Astrocyte of the hippocampus (primary cell): ENCODE measurements at regions not wholly inside any gene's neighbourhood (a gene's known extent, or its start where the extent isn't known, plus 50 kb on each side); places are given as distances from the start of the nearest gene placed in this dataset.
"Not testable (repeated sequence)": the region's sequence is repeated elsewhere in the genome, so short reads cannot be mapped to it uniquely, and the experiment has no call there.

Experiments used
- DNase-seq: peaks from one replicate; pipeline ENCODE4 v3.0.0; 2011; ENCODE audit warnings: low read depth, low spot score

DNA sequence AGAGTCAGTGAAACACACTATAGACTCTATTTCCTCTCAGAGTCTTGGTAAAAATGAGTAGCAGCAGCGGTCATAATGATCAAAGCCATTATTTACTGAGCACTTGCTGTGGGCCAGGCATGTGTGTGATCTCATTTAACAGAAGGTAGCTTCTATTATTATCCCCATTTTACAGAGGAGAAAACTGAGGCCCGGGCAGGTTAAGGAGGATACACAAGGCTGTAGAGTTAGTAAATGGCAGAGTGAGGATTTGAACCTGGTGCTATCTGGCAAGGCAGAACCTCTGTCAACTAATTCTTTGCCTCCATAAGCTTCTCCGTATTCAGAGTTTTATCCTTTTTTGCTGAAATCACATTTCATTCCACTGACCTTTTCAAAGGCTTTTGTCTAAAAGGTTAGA is 122.2 kb upstream of the SALL4 start:
- no peak for DNase-seq

DNA sequence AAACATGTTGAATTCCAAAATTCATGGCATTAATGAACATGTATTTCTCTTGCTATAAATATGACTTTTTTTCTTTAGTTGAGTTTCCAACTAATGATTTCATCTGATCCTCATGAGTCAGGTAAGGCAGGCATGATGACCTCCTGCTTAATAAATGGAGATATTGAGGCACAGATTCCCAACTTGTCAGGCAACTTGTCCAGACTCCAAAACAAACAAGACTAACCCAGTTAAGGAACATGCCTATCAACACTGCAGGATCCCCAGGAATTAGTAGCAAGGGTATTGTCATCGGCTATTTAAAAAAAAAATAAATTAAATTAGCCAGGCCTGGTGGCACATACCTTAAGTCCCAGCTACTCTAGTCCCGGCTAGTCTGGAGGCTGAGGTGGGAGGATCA is 121.3 kb upstream of the SALL4 start:
- no peak for DNase-seq

DNA sequence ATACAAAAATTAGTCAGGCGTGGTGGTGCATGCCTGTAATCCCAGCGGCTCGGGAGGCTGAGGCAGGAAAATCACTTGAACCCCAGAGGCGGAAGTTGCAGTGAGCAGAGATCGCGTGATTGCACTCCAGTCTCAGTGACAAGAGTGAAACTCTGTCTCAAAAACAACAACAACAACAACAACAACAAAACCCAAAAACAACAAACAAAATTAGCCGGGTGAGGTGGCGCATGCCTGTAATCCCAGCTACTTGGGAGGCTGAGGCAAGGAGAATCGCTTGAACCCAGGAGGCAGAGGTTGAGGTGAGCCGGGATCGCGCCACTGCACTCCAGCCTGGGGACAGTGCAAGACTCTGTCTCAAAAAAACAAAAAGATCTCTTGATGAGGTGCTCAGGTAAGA is 120.5 kb upstream of the SALL4 start:
- not testable (repeated sequence) for DNase-seq

DNA sequence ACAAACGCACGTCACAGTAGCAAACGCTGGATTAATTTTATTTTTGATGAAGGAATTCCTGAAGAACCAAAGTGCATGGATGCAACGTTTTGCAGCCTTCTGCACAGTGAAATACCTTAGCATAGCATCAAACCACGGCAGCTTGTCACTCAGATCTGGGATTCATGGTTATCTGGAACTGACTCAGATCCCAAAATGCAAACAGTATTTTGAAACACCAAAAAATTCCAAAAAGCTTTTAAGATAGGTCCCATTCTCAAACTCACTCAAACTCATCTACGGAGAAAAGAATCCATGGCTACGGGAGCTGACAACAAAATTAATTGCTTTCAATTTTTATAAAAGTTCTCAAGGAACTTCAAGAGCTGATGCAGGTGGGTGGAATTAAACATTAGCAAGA is 116.2 kb upstream of the SALL4 start:
- DNase-seq = no peak

DNA sequence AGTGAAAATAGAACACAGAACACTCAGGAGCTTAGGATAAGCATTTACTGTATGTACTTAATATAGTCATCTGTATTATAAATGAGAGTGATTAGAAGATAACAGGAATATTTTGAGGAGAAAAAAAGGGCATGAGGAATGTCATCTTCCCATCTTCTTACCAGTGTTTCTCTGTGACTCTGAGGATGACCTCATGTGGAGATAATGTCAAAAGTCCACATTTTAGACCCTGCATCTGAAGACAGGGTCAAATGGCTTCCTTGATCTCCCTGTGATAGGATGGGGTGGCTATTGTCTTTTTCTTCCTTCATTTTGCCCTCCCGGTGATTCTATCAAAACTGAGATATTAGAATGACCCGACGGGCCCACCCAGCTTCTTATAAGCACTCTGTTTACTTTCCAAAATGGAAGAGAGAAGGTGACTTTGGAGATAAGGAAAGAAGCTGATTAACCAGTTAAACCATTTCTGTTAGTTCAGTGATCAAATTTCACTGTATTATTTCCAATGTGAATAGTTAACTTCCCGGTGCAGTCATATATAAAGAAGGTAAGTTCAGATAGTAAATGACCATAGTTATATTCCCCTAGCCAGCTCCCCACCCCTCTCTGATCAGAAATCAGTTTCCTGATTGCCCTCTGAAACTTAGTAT is 115.7 kb upstream of the SALL4 start:
- DNase-seq = no peak

DNA sequence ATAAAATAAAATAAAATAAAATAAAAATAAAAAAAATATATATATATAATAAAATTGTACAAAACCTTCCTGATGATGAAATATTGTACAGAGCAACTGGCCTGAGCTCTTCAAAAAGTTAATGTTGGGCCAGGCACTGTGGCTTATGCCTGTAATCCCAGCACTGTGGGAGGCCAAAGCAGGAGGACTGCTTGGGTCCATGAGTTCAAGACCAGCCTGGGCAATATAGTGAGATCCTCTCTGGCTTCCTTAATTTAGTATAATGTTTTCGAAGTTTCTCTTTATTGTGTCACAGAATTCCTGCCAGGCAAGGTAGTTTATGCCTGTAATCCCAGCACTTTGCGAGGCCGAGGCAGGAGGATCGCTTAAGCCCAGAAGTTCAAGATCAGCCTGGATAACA is 113.9 kb upstream of the SALL4 start:
- DNase-seq = no peak

DNA sequence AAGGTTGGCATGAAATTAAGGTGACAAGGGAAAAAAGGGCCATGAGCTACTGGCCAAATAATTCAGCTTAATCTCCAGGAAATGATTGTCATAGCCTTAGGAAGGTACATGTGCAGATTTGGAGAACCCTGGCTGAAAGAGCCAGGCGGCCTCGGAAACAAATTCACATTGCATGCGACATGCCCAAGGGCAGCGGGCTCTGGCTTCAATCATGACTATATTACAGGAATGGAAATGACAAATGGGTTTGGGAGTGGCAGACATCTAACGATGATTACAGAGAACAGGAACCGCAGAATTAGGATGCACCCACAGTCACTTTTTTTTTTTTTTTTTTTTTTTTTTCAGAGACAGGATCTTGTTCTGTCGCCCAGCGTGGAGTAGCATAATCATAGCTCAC is 112.4 kb upstream of the SALL4 start:
- no peak for DNase-seq

DNA sequence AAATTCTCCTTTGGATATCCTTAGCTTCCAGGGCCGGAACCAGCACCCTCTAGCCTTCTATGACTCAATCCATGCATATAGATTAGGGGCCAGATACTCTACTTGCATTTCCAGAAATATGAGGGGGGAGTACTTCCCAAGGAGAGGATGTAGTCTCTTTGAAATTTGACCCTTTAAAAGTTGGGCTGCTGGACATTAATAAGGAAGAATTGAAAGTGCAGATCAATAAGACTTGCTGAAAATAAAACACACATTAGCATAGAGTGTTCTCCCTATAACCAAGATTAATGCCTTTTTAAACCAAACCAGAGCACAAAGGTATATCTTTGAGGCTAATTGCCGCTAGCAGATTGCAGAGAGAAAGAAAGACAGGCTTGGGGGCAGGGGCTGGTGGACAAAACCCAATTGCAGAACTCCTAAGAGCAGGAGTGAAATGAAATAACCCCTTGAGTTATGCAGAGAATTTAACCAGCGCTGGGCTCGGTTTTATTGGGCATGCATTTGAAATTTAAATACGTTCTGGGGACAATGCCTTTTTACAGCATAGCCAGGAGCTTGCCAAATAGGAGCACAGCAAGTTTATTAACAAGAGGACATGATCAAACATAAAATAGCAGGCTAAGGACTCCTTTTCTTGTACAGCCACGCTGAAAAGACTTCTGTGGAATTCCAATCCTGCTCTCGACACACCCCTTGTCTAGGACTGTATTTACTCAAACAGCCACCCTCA is 108.2 kb upstream of the SALL4 start:
- DNase-seq = peak; percentile 93

DNA sequence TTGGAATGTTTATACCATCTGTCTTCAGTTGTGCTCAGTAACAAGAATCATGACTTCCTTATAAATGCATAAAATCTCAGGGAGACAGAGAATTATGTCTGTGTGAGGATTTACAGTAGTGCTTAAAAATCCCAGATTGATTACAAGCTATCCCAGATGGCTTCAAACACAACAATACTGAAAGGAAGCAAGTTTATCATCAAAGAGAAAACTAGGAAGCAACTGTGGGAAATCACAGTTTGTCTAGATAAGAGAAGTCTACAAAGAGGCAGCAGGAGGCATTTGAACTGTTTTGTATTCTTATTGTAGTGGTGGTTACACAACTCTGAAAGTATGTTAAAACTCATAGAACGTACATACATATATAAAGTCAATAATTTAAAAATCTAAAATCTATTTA is 104.4 kb upstream of the SALL4 start:
- DNase-seq = no peak

DNA sequence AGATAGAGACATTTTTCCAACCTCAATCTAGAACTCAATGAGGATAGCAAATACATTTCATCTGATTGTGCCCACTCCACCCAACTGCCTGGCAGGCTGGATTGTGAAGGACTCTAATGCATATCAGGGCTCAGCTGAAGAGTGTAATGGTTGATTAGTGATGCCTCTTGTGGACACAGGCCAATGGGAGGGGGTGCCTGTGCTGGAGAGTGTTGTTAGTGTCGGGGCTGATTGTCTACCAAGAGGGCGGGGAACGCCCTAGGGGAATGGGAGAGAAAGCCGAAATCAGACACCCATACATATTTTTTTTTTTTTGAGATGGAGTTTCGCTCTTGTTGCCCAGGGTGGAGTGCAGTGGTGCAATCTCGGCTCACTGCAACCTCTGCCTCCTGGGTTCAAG is 103.7 kb upstream of the SALL4 start:
- DNase-seq = no peak

DNA sequence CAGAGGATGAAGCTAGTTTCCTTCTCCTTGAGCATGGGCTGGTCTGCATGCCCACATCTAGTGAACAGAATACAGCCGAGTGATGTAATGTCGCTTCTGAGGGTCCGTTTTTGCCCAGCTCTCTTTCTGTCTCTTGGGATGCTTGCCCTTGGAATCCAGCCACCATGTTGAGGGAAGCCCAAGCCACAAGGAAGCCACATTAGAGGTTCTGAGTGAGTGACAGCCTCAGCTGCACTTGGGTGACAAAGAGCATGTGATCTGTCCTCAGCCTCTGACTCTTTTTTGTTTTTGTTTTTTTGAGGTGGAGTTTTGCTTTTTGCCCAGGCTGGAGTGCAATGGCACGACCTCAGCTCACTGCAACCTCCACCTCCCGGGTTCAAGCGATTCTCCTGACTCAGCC is 100.6 kb upstream of the SALL4 start:
- peak; percentile 23 for DNase-seq

DNA sequence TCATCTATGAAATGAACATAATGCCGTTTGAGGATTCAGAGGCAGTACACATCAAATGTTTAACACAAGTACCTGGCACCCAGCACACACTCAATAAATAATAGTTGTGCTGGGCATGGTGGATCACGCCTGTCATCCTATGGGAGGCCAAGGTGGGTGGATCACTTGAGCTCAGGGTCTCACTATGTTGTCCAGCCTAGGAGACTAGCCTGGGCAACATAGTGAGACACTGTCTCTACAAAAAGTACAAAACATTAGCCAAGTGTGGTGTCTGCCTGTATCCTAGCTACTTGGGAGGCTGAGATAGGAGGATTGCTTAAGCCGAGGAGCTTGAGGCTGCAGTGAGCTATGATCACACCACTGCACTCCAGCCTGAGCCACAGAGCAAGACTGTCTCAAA is 98.1 kb upstream of the SALL4 start:
- DNase-seq = no peak

DNA sequence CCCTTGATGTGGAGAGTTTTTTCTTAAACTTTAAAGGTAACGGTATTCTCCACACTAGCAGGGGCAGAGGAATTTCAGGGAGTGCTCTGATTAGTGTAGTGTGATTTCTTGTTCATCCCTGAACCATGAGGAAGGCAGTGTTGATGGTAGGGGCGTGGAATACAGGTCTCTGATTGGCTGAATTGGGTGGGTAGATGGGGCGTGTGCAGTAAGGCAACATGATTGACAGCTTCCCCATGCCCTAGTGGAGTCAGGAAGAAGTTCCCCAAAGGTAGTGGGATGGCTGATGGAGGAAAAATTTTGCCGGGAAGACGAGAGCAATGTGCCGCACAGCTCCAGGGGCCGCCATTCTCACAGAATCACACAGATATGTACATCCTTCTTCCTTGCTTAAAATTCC is 97.4 kb upstream of the SALL4 start:
- no peak for DNase-seq

DNA sequence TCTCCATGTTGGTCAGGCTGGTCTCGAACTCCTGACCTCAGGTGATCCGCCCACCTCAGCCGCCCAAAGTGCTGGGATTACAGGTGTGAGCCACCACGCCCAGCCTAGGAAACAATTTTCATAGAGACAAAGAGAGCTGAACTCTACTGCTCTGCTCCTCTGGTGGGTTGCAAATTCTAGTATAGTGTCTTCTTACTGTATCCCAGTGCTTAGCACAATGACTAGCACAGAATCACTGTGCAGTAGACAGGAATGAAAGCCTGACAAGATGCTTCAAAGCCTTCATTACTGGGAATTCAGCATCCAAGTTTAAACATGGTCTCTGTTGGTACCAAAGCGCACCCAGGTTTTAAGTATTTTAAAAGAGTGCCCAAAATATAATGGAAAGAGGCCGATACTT is 96.5 kb upstream of the SALL4 start:
- no peak for DNase-seq

DNA sequence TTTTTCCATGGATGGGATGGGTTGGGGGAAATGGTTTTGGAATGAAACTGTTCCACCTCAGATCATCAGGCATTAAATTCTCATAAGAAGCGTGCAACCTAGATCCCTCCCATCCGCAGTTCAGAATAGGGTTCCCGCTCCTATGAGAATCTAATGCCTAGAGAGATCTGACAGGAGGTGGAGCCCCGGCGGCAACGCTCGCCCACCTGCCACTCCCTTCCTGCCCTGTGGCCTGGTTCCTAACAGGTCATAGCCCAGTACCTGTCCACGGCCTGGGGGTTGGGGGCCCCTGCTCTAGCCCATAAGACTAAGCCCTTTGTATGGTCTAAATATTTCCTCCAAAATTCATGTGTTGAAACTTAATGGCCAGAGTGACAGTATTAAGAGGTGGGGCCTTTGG is 92.3 kb upstream of the SALL4 start:
- no peak for DNase-seq

DNA sequence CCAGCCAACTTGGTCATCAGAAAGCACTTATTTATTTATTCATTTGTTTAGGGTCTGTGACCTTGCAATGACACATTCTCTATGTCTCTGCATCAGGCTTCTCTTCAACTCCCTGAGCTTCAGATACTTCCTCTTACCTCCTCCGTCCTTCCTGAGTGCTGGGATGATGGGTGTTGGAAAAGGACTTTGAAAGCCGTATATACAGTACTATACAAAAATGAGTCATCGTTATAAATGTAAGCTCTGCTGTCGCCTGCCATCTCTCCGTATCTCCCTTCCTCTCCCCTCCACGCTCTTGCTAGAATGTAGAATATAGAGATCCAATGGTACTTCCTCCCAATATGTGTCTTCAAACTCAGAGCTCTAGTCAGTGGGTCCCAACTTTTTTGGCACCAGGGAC is 91.9 kb upstream of the SALL4 start:
- no peak for DNase-seq

DNA sequence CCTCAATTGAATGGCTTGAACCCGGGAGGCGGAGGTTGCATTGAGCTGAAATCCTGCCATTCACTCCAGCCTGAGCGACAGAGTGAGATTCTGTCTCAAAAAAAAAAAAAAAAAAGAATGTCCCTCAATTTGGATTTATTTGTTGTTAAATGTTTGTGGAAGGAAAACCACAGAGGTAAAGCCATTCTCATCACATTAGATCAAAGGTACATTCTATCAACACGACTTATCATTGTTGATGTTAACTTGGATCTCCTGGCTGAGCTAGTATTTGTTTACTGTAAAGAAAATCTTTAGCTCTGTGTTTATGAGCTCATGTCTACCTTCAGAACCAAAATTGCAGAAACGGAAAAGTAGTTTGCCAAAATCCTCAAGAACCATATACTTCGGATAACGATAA is 91.4 kb upstream of the SALL4 start:
- no peak for DNase-seq

DNA sequence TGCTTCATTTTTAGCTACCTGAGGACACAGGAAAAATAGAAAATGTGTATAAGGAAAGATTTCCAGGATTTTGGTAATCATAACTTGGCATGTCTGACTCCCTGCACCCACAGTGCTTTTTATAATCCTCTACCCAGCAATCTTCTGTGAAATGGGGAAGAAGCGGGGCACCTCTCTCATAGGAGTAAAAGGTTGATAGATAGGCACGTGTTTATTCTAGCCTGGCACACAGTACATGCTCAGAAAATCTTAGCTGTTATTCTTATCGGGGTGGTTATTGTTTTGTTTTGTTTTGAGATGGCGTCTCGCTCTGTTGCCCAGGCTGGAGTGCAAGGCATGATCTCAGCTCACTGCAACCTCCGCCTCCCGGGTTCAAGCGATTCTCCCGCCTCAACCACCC is 87.7 kb upstream of the SALL4 start:
- no peak for DNase-seq

DNA sequence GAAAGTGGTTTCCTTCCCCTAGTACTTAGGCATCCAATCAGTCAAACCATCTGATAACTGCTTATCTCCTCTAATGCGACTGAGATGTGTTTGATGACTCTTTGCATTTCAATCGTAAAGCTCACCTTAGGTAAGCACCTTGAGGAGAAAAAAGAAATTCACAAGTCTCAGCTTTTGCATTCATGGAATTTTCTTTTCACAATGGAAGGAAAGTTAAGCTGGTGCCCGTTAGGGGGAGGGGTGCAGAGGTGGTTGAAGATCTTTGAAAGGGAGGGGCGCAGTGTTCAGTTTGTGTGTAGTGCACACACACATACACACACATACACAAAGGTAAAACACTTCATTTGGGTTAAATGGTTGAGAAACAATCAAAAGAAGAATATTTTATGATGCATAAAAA is 87.1 kb upstream of the SALL4 start:
- no peak for DNase-seq

DNA sequence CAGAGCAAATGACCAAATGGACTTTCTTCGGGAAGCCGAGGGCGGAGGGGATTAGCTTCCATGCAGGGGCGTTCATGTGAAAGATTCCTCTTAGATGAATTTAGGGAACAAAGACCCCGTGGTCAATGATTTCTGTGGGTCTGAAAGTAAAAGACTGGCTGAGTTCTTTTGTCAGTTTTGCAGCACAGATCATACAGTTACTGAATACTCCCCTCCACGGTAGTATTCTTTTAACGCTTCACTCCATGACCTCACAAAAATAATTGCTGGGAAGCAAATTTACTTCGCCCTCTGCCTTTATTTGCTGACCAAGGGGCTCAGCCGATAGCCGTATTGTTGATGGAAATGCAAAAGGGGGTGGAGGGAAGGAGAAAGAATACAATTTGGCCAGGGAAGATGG is 86.0 kb upstream of the SALL4 start:
- DNase-seq = no peak

DNA sequence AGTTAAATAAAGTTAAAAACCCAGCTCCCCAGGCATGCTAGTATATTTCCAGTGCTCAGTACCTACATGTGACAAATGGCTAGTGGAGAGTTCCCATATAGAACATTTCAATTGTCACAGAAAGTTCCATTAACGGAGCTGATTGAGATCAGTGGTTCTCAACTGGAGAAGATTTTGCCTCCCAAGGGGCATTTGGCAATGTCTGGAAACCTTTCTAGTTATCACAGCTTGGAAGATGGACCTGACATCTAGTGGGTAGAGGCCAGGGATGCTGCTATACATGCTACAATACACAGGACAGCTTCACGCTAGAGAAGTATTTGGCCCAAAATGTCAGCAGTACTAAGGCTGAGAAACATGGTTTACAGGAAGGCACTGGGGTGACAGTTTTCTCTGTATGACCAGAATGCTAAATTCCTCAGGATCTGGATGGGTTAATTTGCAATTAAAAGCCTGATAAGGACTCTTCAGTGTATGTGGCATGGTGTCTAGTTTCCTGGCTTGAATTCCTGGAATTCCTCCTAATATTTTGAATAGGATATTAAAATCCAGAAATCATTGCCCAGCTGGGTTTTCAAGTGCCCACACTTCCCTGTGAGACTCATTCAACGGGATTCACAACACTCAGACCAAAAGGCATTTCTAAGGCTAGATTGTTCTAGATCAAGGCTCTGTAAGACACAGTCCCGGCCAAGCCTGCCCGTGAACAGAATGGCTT is 84.7 kb upstream of the SALL4 start:
- DNase-seq = peak; percentile 27

DNA sequence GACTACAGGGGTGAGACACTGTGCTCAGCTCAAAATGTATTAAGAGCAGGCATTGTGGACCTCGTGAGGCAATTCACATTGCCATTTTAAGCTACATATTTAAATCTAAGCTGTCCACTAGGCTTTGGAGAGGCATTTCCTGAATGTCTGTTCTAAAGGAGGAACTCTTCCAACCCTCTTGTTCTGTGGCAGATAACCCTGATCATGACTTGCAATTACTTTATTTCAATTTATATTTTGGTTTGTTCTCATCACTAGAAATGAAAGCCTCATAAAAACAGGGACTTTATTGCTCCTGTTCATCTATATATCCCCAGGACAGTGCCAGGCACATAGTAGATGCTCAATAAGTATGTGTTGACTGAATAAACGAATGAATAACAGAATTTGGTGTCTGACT is 84.0 kb upstream of the SALL4 start:
- DNase-seq = no peak

DNA sequence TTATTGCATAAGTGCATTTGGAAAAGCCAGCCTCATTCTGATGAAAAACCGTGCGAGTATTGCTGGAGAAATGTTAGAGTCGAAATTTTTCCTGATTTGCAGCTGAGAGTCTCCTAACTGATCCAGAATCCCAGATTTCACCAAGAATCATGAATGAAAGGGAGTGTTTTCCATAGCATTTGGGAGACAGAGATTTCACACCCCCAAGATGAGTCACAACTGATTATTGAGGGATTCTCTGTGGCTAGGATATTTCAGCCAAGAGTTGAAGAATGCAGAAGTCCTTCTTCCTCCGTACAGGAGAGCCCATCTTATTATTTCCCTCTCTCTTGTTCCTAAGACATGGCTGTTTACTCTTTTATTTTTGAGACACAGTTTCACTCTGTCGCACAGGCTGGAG is 82.2 kb upstream of the SALL4 start:
- peak; percentile 54 for DNase-seq
